ENCODE measurements at regions not wholly inside any gene's neighbourhood (a gene's known extent, or its start where the extent isn't known, plus 50 kb on each side); places are given as distances from the start of the nearest gene placed in this dataset.

GRCh38 chr3:171935261-171936123 lies 92.3 kb downstream of the TMEM212 start (continued):
- TF ChIP-seq CHD7 (IDR thresholded peaks at IDR 0.05; ENCODE audit: insufficient replicate concordance, low read length): peak; percentile 98
- peak; percentile 41; the same call in 1 of the 2 replicates for TF ChIP-seq MAFK (IDR thresholded peaks at IDR 0.05; ENCODE audit: low read depth, low read length)
- no peak for TF ChIP-seq ZNF274 (IDR thresholded peaks at IDR 0.05; ENCODE audit: borderline replicate concordance, extremely low read depth, low read length)

All from H1 (cell line).